GM12878 (cell line): ENCODE measurements at regions not wholly inside any gene's neighbourhood (a gene's known extent, or its start where the extent isn't known, plus 50 kb on each side); places are given as distances from the start of the nearest gene placed in this dataset.

Experiments
- ATF2 ChIP-seq: IDR thresholded peaks from 2 replicates; pipeline ENCODE4 v1.6.1; 2012; ENCODE audit warnings: low read length, inconsistent platforms
- BCLAF1 ChIP-seq: fragments of 450-650 bp; IDR thresholded peaks from 2 replicates; pipeline ENCODE4 v1.6.1; 2017; ENCODE audit warnings: antibody characterized with exemption, mild to moderate bottlenecking, moderate library complexity
- CTCF ChIP-seq, 3 experiments: IDR thresholded peaks in 2 of 3; conservative IDR thresholded peaks in 1 of 3; 2 replicates each; pipeline ENCODE4 v1.5.1; 2011; ENCODE audit warnings: low read depth in 3 of 3, low read length in 3 of 3, mild to moderate bottlenecking in 3 of 3, control low read depth in 2 of 3, moderate library complexity in 2 of 3, inconsistent platforms in 1 of 3, mixed read lengths in 1 of 3; ENCODE audit not compliant: control insufficient read depth in 2 of 3, insufficient read depth in 1 of 3; ENCODE audit errors: extremely low read depth in 1 of 3
- CUX1 ChIP-seq: IDR thresholded peaks from 2 replicates; pipeline ENCODE4 v1.6.1; 2012; ENCODE audit warnings: improper control_type of control experiment, low read depth, low read length; ENCODE audit not compliant: insufficient replicate concordance
- MYC ChIP-seq: IDR thresholded peaks from 2 replicates; pipeline ENCODE4 v1.6.1; 2011; ENCODE audit warnings: mild to moderate bottlenecking, low read length, moderate library complexity, inconsistent platforms; ENCODE audit not compliant: insufficient read depth, insufficient replicate concordance, insufficient read length, severe bottlenecking
- POLR2A ChIP-seq: IDR thresholded peaks from 2 replicates; pipeline ENCODE4 v1.6.1; 2011; ENCODE audit warnings: low read depth, mild to moderate bottlenecking, low read length
- TAF1 ChIP-seq: IDR thresholded peaks from 2 replicates; pipeline ENCODE4 v1.6.1; 2011; ENCODE audit warnings: mild to moderate bottlenecking, low read depth, low read length, borderline replicate concordance

GRCh38 chr22:23408321-23408720 is 171.8 kb downstream of the IGLL1 start:
- TF ChIP-seq MYC = no peak
- no peak for TF ChIP-seq TAF1
- TF ChIP-seq ATF2 = no peak
- no peak for TF ChIP-seq POLR2A
- no peak for TF ChIP-seq BCLAF1
- TF ChIP-seq CUX1 = no peak
- no peak for TF ChIP-seq CTCF (IDR thresholded peaks at IDR 0.05 in 2 of 3, conservative IDR thresholded peaks at IDR 0.05 in 1 of 3; ENCODE audit: control insufficient read depth in 2 of 3, extremely low read depth in 1 of 3, insufficient read depth in 1 of 3, low read depth in 3 of 3, low read length in 3 of 3)
